SU-DHL-6 (cell line): ENCODE measurements at regions not wholly inside any gene's neighbourhood (a gene's known extent, or its start where the extent isn't known, plus 50 kb on each side); places are given as distances from the start of the nearest gene placed in this dataset.

Source experiments
- H2AFZ ChIP-seq: fragments of 200-600 bp; sonication (generic); 2 replicates; pipeline ENCODE4 v1.6.1; 2014; ENCODE audit warnings: low read depth, mild to moderate bottlenecking, moderate library complexity, mixed read lengths, antibody characterized with exemption, low read length; ENCODE audit not compliant: severe bottlenecking
- H3F3A ChIP-seq: fragments of 200-600 bp; shearing (Covaris generic); 2 replicates; pipeline ENCODE4 v1.6.0; 2016; ENCODE audit warnings: antibody characterized with exemption, mild to moderate bottlenecking; ENCODE audit not compliant: insufficient read depth
- H3K27ac ChIP-seq: fragments of 200-600 bp; sonication (generic); 2 replicates; pipeline ENCODE4 v1.5.1; 2016; ENCODE audit warnings: low read depth, mild to moderate bottlenecking, low read length, moderate library complexity, mixed read lengths
- H3K27me3 ChIP-seq: fragments of 200-600 bp; sonication (generic), shearing (Covaris generic); 2 replicates; pipeline ENCODE4 v1.6.0; 2014; ENCODE audit warnings: mild to moderate bottlenecking, low read length
- H3K36me3 ChIP-seq: fragments of 200-600 bp; sonication (generic); 2 replicates; pipeline ENCODE4 v1.6.1; 2014; ENCODE audit warnings: mild to moderate bottlenecking, low read length, mixed read lengths
- H3K4me2 ChIP-seq: fragments of 300-600, 200-600 bp; shearing (Covaris generic), sonication (generic); 2 replicates; pipeline ENCODE4 v1.6.0; 2014; ENCODE audit warnings: low read length, low read depth, mild to moderate bottlenecking; ENCODE audit not compliant: poor library complexity, severe bottlenecking
- H3K4me3 ChIP-seq: fragments of 200-600 bp; sonication (generic); 2 replicates; pipeline ENCODE4 v1.5.1; 2014; ENCODE audit warnings: antibody characterized with exemption, low read length, mild to moderate bottlenecking, mixed read lengths; ENCODE audit not compliant: insufficient read depth, poor library complexity, severe bottlenecking
- H3K79me2 ChIP-seq: fragments of 200-600 bp; sonication (generic); 2 replicates; pipeline ENCODE4 v1.6.1; 2014; ENCODE audit warnings: mild to moderate bottlenecking, low read length, moderate library complexity; ENCODE audit not compliant: insufficient read depth
- H3K9ac ChIP-seq: fragments of 200-600 bp; sonication (generic); 2 replicates; pipeline ENCODE4 v1.7.0; 2014; ENCODE audit warnings: mild to moderate bottlenecking, low read length
- H3K9me2 ChIP-seq: fragments of 200-600 bp; sonication (generic); replicated peaks from 2 replicates; pipeline ENCODE4 v1.6.1; 2014; ENCODE audit warnings: low read length; ENCODE audit not compliant: insufficient read depth
- H3K9me3 ChIP-seq: fragments of 200-600 bp; sonication (generic); 2 replicates; pipeline ENCODE4 v1.6.1; 2014; ENCODE audit warnings: low read length, mixed read lengths; ENCODE audit not compliant: insufficient read depth
- H4K20me1 ChIP-seq: fragments of 200-600 bp; sonication (generic); 2 replicates; pipeline ENCODE4 v1.6.1; 2014; ENCODE audit warnings: low read depth, mild to moderate bottlenecking, antibody characterized with exemption, low read length, moderate library complexity, mixed read lengths
- CTCF ChIP-seq: fragments of 200-600 bp; sonication (generic); IDR thresholded peaks from one replicate; pipeline ENCODE4 v1.5.1; 2017; ENCODE audit warnings: antibody characterized with exemption, mild to moderate bottlenecking, low read length, moderate library complexity; ENCODE audit not compliant: insufficient read depth, poor library complexity, severe bottlenecking
- EZH2phosphoT487 ChIP-seq: fragments of 200-600 bp; sonication (generic), shearing (Covaris generic); conservative IDR thresholded peaks from 2 replicates; pipeline ENCODE4 v1.6.1; 2018; ENCODE audit warnings: mild to moderate bottlenecking, antibody characterized with exemption, low read length, moderate library complexity, mixed read lengths

GRCh38 chr13:60329221-60329923 lies 67.6 kb upstream of the TDRD3 start:
- Histone ChIP-seq H3K9me2 (no peaks in the 10 kb centered on the region), H3K4me2 (no peak overlapping the region), H3K9me3 (peaks cover 4% of the 10 kb centered on the region; the same call in 1 of the 2 replicates), H3F3A (no peaks in the 10 kb centered on the region), H2AFZ (no peak overlapping the region), H3K4me3 (no peak overlapping the region), H3K79me2 (no peaks in the 10 kb centered on the region), H3K27ac (no peak overlapping the region), H3K36me3 (0 out of 2 replicates have a peak, but pooled peaks cover 4% of the 10 kb centered on the region), H4K20me1 (no peaks in the 10 kb centered on the region), H3K27me3 (no peaks in the 10 kb centered on the region), H3K9ac (no peak overlapping the region)
- no peak for TF ChIP-seq EZH2phosphoT487
- TF ChIP-seq CTCF = peak; percentile 29

- H3K9ac ChIP-seq = no peak overlapping the region
- H3F3A ChIP-seq = no peaks in the 10 kb centered on the region
- no peak overlapping the region for H2AFZ ChIP-seq
- H3K36me3 ChIP-seq = 0 out of 2 replicates have a peak, but pooled peaks cover 4% of the 10 kb centered on the region
- H3K79me2 ChIP-seq = no peaks in the 10 kb centered on the region
- no peak overlapping the region for H3K4me3 ChIP-seq
- no peaks in the 10 kb centered on the region for H3K27me3 ChIP-seq
- H3K27ac ChIP-seq = no peak overlapping the region
- TF ChIP-seq CTCF (no peak), EZH2phosphoT487 (no peak)
- no peaks in the 10 kb centered on the region for H4K20me1 ChIP-seq
- peaks cover 4% of the 10 kb centered on the region; the same call in 1 of the 2 replicates for H3K9me3 ChIP-seq
- no peaks in the 10 kb centered on the region for H3K9me2 ChIP-seq
- no peak overlapping the region for H3K4me2 ChIP-seq
Observed at GRCh38 chr13:60331249-60332012, 65.6 kb upstream of the TDRD3 start.

GRCh38 chr13:60332682-60333081 lies 64.3 kb upstream of the TDRD3 start:
- Histone ChIP-seq H3K9me2 (no peaks in the 10 kb centered on the region), H3K36me3 (0 out of 2 replicates have a peak, but pooled peaks cover 4% of the 10 kb centered on the region), H3K27me3 (no peaks in the 10 kb centered on the region), H3K4me3 (no peak overlapping the region), H3K79me2 (no peaks in the 10 kb centered on the region), H3K4me2 (no peak overlapping the region), H3K9ac (no peak overlapping the region), H2AFZ (no peak overlapping the region), H3F3A (no peaks in the 10 kb centered on the region), H4K20me1 (no peaks in the 10 kb centered on the region), H3K9me3 (peaks cover 4% of the 10 kb centered on the region; the same call in 1 of the 2 replicates), H3K27ac (no peak overlapping the region)
- no peak for TF ChIP-seq CTCF
- no peak for TF ChIP-seq EZH2phosphoT487
